Coronary artery (tissue), 2 donors: ENCODE measurements at regions not wholly inside any gene's neighbourhood (a gene's known extent, or its start where the extent isn't known, plus 50 kb on each side); places are given as distances from the start of the nearest gene placed in this dataset.

Experiments
- DNase-seq: peaks from one replicate; pipeline ENCODE4 v3.0.0-alpha.2; 2017; ENCODE audit warnings: low spot score
- H3K27ac ChIP-seq, 2 donors: fragments of 200-600 bp; sonication (generic); one replicate each; pipeline ENCODE4 v1.5.1; 2016 to 2019
- H3K4me3 ChIP-seq: fragments of 200-600 bp; sonication (generic); 2 replicates; pipeline ENCODE4 v1.5.1; 2016; ENCODE audit warnings: mild to moderate bottlenecking, moderate library complexity
- TF ChIP-seq, protein P1 (sequence below): fragments of 200-600 bp; sonication (generic); IDR thresholded peaks from one replicate; pipeline ENCODE4 v1.5.1; 2019; ENCODE audit warnings: antibody characterized with exemption

- no peak for DNase-seq
- Histone ChIP-seq H3K4me3 (no peak overlapping the region), H3K27ac (no peak overlapping the region)
- TF ChIP-seq, protein P1, sequence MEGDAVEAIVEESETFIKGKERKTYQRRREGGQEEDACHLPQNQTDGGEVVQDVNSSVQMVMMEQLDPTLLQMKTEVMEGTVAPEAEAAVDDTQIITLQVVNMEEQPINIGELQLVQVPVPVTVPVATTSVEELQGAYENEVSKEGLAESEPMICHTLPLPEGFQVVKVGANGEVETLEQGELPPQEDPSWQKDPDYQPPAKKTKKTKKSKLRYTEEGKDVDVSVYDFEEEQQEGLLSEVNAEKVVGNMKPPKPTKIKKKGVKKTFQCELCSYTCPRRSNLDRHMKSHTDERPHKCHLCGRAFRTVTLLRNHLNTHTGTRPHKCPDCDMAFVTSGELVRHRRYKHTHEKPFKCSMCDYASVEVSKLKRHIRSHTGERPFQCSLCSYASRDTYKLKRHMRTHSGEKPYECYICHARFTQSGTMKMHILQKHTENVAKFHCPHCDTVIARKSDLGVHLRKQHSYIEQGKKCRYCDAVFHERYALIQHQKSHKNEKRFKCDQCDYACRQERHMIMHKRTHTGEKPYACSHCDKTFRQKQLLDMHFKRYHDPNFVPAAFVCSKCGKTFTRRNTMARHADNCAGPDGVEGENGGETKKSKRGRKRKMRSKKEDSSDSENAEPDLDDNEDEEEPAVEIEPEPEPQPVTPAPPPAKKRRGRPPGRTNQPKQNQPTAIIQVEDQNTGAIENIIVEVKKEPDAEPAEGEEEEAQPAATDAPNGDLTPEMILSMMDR, result no peak
Observed at GRCh38 chr16:79909571-79909970, 309.0 kb upstream of the MAF start.

- no peak overlapping the region for H3K27ac ChIP-seq
- no peak overlapping the region for H3K4me3 ChIP-seq
- no peak for DNase-seq
- TF ChIP-seq, protein P1, result no peak
Observed at GRCh38 chr16:79903471-79903870, 302.9 kb upstream of the MAF start.

- DNase-seq, result no peak
- TF ChIP-seq, protein P1, result no peak
- H3K4me3 ChIP-seq, result no peak overlapping the region
- H3K27ac ChIP-seq, result no peak overlapping the region
Observed at GRCh38 chr16:79902351-79902750, 301.8 kb upstream of the MAF start.

GRCh38 chr16:79901522-79901921 lies 301.0 kb upstream of the MAF start:
- TF ChIP-seq, protein P1, result no peak
- no peak overlapping the region for H3K27ac ChIP-seq
- DNase-seq, result no peak
- H3K4me3 ChIP-seq, result no peak overlapping the region

DNA sequence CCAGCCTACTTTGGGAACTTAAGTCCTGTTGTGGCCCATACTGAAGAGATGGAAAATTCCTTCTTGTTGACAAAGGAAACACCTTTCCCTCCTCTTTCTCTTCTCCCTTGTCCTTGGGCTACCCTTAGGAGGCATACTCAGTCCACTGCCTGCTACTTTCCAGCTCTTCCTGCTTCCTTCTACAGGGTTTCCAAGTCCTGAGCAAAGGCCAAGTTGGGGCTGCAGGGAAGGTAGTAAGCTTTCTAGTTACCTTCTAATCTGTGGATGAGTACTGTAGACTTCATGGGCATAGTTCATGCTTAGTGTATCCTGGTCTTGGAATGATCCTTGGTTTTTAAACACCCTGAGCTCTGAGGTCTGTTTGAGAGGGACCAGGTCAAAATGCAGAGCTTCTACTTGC lies 299.2 kb upstream of the MAF start:
- TF ChIP-seq, protein P1, result no peak
- no peak for DNase-seq
- Histone ChIP-seq H3K4me3 (no peak overlapping the region), H3K27ac (no peak overlapping the region)

DNA sequence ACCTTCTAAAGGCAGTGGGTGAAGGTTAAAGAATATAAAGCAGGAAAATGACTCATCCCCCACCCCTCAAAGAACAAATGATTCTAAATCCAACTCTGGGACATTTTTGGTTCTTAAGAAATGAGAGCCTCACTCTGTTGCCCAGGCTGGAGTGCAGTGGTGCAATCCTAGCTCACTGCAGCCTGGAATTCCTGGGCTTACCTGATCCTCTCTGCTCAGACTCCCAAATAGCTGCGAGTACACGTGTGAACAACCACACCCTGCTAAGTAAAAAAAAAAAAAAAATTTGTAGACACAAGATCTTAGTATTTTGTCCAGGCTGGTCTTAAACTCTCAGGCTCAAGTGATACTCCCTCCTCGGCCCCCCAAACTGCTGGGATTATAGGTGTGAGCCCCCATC lies 298.8 kb upstream of the MAF start:
- H3K27ac ChIP-seq, result no peak overlapping the region
- no peak for DNase-seq
- H3K4me3 ChIP-seq, result no peak overlapping the region
- TF ChIP-seq, protein P1, result no peak

DNA sequence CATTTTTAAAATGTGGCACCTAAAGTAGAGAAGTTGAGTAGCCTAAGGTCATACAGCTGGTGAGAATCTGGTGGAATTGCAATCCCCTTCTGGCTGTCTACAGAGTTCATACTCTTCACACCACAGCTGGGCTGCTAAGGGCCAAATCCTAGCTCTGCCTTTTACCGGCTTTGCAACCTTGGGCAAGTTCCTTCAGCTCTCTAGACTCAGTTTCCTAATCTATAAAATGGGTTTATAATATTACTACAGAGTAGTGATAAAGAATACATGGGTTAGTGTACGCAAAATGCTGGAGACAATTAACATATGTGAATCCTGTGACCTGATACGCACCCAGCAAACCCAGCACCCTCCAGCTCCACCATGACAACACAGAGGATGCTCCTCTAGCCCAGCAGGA lies 298.2 kb upstream of the MAF start:
- TF ChIP-seq, protein P1, result no peak
- DNase-seq, result no peak
- no peak overlapping the region for H3K4me3 ChIP-seq
- no peak overlapping the region for H3K27ac ChIP-seq
